Activated naive CD4-positive, alpha-beta T cell treated with anti-CD3 and anti-CD28 coated beads, Interleukin-2, amount 50 U/mL, for 72 hours (primary cell): ENCODE measurements at regions not wholly inside any gene's neighbourhood (a gene's known extent, or its start where the extent isn't known, plus 50 kb on each side); places are given as distances from the start of the nearest gene placed in this dataset.

Experiments
- ATAC-seq, 2 donors: fragments of 150-1000 bp; cut with Tn5 transposase; 2 replicates each; pipeline ENCODE4 v1.10.0; 2021; ENCODE audit warnings: mild to moderate bottlenecking in 2 of 2, moderate library complexity in 2 of 2
- DNase-seq, 2 donors: peaks; one replicate each; pipeline ENCODE4 v3.0.0; 2021 to 2022; ENCODE audit warnings: low spot score in 2 of 2
- H3K27ac Mint-ChIP-seq, 2 donors: one replicate each; pipeline ENCODE4 v1.8.0; 2022; ENCODE audit warnings: mild to moderate bottlenecking in 2 of 2, mixed read lengths in 2 of 2
- H3K36me3 Mint-ChIP-seq, 2 donors: one replicate each; pipeline ENCODE4 v1.8.0; 2022; ENCODE audit warnings: mixed read lengths in 2 of 2
- H3K9me3 Mint-ChIP-seq, 2 donors: one replicate each; pipeline ENCODE4 v1.8.0; 2022; ENCODE audit warnings: mixed read lengths in 2 of 2

DNA sequence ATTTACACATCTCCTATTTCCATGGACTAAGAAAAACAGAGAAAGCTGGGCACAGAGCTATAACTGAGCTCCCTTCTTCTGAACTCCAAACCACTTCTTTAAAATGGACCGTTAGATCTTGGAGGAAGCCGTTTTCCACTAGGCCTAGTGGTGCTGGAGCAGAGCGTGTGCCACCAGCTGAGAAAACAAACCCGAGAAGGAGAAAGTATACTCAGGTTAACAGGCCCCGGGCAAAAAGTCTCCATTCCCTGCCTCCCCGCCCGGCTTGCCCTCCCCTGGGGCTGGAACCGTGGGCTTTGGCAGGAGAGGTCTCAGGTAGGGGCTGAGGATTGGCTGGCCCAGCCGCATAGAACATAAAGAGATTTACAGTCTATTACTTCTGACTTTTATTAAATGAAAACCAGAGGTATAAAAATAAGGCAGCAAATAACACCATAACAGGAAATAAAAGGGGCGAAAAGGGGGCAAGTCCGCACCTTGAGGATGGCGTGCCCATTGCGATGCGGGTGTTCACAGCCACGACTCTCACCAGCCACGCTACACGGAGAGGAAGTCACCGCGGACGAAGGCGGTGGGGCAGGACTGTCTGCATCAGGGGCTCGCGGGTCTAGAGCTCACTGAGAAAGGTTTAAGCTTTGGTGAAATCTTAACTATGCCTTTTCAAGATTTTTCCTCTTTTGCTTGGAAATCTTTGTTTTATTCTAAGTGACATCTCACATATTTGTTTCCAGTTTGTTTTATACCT is 191.2 kb upstream of the GMDS start:
- no peak for DNase-seq
- Mint-ChIP-seq H3K9me3 (no peaks in the 10 kb centered on the region), H3K27ac (no peak overlapping the region), H3K36me3 (no peaks in the 10 kb centered on the region)
- no peak for ATAC-seq

DNA sequence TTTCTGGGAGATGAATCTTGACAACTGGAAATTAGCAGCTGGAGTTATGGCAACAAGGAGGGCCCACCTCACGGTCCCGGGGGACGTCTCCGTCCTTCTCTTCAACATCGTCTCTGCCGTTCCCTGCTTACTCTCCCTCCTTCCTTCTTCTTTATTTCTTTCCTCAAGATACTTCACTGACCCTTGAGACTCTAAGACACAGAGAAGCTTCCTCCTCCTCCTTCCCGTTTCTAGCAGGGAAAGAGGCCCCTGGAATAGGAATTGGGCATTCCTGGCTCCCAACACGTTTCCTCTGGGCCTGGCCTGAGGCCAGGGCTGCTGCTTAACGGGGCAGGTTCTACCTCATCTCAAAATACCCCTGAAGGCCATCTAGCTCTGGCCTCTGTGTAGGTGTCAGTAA is 189.9 kb upstream of the GMDS start:
- H3K27ac Mint-ChIP-seq: no peak overlapping the region
- H3K9me3 Mint-ChIP-seq: no peaks in the 10 kb centered on the region
- no peak for DNase-seq
- no peak for ATAC-seq
- no peaks in the 10 kb centered on the region for H3K36me3 Mint-ChIP-seq

DNA sequence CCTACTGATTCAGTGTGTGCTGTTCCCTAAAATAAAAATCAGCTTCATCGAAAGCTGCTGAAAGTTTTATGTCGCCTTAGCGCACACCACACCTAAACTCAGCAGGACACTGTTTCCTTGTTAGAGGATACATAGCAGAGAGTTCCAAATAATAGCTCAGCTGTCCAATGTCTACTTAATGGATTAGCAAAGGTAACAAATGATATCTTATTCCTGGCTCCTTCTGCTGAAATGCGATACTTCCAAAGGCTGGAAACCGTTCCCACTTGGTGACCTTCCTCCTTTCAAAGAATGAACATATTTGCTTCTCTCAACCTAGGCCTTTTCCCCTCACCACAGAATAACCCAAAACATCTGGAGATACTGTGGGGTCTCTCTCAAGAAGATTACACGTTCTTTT is 189.5 kb upstream of the GMDS start:
- DNase-seq: no peak
- Mint-ChIP-seq H3K9me3 (no peaks in the 10 kb centered on the region), H3K27ac (no peak overlapping the region), H3K36me3 (no peaks in the 10 kb centered on the region)
- no peak for ATAC-seq

DNA sequence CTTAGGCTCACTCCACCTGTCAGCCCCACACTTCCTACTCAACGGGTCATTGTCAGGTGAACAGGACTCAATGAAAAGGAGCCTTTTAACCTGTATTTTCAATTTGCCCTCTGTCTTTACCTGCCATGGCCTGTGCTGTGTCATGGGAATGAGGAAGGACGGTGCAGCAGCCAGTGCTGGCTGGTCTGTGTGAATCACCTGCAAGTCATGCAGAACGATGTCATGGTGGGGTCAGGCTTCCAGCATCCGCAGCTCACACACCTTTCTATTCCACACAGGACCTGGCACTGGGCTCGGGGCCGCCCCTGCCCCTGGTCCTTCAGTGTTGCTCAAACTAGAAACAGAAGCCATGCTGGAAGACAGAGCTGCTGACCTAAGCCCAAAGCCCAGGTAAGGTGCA is 188.7 kb upstream of the GMDS start:
- no peak for ATAC-seq
- no peak for DNase-seq
- Mint-ChIP-seq H3K9me3 (no peaks in the 10 kb centered on the region), H3K36me3 (no peaks in the 10 kb centered on the region), H3K27ac (no peak overlapping the region)

DNA sequence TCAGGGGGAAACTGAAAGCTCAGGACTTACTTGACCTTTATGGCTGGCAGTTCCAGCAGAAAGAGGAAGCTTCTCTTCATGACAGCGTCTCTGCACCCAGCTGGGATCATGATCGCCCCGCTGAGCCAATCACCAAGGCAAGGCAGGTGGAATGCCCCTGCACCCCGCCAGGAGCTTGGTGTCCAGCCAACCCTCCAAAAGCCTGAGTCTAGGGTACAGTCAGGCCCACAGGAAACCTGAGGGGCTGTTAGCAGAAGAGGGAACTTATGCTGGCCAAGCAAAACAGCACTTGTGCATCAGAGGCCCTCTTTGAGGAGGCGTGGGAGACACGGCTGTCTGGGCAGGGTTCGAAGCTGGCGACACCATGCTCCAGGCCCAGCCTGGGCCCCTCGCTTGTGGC is 188.3 kb upstream of the GMDS start:
- H3K27ac Mint-ChIP-seq: no peak overlapping the region
- no peaks in the 10 kb centered on the region for H3K9me3 Mint-ChIP-seq
- DNase-seq (no peak), ATAC-seq (no peak)
- H3K36me3 Mint-ChIP-seq: no peaks in the 10 kb centered on the region

DNA sequence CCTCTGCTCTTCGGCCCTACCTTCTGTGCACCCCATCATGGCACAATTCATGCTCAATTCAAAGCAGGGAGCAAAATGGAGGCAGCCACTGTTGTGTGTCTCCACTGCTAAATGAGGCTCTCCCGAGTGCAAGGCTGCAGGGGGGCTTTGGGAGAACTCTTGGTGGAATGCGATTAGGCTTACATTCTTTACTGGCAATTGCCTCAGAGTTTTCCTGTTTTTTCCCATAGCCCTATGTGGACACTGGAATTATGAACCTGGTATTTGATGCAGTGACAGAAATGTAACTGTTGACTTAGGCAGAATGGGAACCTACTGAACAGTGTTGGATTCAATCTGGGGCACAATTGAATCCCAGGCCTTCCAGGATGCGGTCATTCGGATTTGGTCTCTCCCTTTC is 187.9 kb upstream of the GMDS start:
- no peaks in the 10 kb centered on the region for H3K9me3 Mint-ChIP-seq
- DNase-seq (no peak), ATAC-seq (no peak)
- H3K36me3 Mint-ChIP-seq: no peaks in the 10 kb centered on the region
- H3K27ac Mint-ChIP-seq: no peak overlapping the region

DNA sequence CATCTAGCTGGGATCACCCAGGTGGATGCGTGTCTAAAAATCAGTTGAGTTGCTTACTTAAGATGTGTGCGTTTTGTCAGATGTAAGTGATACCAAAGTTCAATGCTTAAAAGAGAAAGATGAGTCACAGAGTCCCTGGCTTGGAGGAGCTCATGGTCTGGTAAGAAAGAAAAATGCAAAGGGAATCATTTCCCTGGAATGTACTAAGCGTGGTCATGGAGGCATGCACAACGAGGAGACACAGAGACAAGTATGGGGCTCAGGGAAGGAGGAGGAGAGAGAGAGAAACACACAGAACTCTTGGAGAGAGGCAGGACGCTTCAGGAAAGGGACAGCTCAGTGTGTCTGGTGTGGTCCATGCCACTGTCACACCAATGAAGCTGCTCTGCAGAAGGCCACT is 186.9 kb upstream of the GMDS start:
- Mint-ChIP-seq H3K9me3 (no peaks in the 10 kb centered on the region), H3K36me3 (no peaks in the 10 kb centered on the region), H3K27ac (no peak overlapping the region)
- DNase-seq (no peak), ATAC-seq (no peak)

DNA sequence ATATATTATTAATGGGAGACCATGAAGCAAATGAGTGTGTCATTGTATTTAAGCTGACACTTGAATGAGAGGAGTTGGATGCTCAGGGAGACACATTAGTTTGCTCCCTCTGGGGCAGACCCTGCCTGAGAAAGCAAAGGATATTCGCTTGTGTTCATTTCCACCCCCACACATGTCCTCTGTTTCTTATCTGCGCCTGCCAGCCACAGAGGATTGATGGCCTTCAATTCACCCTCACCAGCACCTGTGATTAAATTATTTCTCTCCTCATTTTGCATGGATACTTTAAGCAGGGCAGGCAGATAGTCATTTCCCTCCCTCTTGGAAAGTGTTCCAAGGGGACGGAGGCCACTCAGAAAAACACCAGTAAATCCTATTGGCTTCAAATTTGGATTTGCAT is 185.2 kb upstream of the GMDS start:
- Mint-ChIP-seq H3K9me3 (no peaks in the 10 kb centered on the region), H3K27ac (no peak overlapping the region), H3K36me3 (peaks cover 0 to 1% of the 10 kb centered on the region in 2 donors)
- DNase-seq (no peak), ATAC-seq (no peak)

DNA sequence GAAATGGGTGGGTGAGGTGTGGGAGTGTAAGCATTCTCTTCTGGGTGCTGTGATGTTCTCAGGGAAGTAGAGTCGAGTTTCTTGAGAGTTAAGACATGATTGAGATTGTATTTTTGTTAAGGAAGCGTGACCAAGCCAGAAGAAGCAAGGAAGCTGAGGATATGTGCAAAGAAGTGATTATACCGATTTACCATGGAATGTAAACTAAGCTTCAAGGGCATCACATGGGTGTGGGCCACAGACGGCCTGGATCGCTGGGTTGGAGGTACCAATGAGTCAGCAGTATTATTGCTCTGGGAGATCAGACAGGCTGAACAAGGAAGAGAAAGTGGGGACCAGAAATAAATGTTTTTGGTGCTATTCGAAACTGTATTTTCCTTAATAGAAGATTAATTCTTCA is 184.1 kb upstream of the GMDS start:
- no peak overlapping the region for H3K27ac Mint-ChIP-seq
- ATAC-seq (no peak), DNase-seq (no peak)
- peaks cover 0 to 6% of the 10 kb centered on the region in 2 donors for H3K36me3 Mint-ChIP-seq
- H3K9me3 Mint-ChIP-seq: no peaks in the 10 kb centered on the region

DNA sequence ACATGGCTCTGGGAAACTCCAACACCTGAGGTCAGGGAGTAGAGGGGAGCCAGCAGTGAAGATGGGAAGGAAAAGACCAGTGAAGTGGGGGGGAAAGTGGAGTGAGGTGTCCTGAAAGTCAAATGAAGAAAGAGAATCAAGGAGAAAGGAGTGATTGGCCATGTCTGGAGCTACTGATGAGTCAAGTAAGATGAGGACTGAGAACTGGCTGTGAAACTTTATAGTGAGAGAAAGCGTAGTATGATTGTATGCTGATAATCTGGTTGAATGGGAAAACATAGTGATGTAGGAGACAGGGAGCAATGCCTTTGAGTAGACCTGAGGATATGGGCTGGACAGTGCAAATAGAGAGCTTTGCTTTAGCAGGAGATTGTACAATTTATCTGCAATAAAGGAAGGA is 183.6 kb upstream of the GMDS start:
- H3K36me3 Mint-ChIP-seq: peaks cover 0 to 6% of the 10 kb centered on the region in 2 donors
- no peaks in the 10 kb centered on the region for H3K9me3 Mint-ChIP-seq
- ATAC-seq (no peak), DNase-seq (no peak)
- no peak overlapping the region for H3K27ac Mint-ChIP-seq

DNA sequence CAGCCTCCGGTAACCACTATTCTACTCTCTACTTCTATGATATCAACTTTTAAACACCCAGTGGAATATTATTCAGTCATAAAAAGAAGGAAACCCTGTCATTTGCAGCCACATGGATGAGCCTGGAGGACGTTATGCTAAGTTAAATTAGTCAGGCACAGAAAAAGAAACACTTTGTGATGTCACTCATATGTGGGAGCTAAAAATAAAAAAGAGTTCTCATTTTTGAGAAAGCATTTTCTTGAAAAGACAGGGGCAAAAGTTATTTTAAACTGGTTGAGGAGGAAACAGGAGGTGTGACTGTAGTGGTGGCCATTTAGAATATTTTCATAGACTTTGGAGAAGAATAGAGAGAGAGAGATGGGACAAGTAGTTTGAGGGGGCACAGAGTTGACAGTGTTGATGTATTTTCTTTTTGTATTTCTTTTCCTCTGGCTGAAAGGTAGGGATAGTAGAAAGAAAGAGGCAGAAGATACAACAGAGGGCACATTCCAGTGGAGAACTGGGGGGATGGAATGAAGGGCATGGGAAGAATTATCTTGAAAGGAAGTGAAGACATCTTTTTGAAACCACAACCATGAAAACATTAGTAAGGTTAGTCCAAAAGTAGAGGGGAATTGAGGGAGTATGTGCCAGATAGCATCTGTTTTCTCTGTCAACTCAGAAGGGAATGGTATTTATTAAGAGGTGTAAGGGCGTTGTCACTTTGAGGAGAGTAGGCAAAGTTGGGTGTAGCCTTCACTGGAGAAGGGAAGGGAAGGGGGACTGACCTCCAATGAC is 181.3 kb upstream of the GMDS start:
- no peak overlapping the region for H3K27ac Mint-ChIP-seq
- H3K9me3 Mint-ChIP-seq: no peaks in the 10 kb centered on the region
- DNase-seq (no peak), ATAC-seq (no peak)
- H3K36me3 Mint-ChIP-seq: peaks cover 0 to 6% of the 10 kb centered on the region in 2 donors

DNA sequence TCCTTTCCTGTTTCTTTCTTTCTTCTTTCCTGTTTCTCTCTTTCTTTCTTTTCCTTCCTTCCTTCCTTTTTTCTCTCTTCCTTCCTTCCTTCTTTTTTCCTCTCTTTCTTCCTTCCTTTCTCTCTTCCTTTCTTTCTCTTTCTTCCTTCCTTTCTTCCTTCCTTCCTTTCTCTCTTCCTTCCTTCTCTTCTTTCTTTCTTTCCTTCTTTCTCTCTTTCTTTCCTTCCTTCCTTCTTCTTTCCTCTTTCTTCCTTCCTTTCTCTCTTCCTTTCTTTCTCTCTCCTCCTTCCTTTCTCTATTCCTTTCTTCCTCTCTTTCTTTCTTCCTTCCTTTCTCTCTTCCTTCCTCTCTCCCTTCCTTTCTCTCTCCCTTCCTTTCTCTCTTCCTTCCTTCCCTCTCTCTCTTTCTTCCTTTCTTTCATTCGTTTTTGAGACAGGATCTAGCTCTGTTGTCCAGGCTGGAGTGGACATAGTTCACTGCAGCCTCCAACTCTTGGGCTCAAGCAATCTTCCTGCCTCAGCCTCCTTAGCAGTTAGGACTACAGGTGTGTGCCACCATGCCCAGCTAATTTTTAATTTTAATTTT is 170.8 kb upstream of the GMDS start:
- H3K27ac Mint-ChIP-seq: no peak overlapping the region
- H3K36me3 Mint-ChIP-seq: no peaks in the 10 kb centered on the region
- ATAC-seq: no peak
- no peak for DNase-seq
- peaks cover 0 to 5% of the 10 kb centered on the region in 2 donors for H3K9me3 Mint-ChIP-seq

DNA sequence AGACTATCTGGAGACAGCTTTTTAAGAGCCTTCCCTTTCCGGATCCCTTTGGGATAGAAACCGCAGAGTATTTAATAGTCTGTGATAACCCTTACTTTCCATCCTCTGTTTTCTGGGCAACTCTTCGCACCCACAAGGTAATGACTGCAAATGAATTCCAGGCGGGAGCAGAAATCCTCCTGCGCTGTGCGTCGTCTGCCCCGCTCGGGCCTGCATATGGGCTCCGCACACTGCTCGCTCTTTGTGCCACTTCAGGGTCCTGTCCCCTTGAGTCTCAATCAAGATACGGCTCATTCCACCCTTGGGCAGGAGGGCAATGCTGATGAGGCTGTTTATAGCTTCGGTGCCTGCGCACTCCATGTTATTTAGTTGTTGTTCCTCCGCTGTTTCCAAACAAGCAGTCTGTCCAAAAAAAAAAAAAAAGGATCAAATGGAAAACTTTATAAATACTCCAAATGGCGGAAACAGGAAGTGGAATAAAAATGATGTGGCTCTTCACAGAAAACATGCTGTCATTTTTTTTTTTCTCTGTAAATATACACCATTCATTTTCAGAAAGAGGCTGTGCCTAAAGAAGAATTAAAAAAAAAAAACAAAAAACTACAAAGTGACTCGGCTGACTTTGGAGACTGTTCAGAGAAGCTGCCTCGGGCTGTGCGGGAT is 169.6 kb upstream of the GMDS start:
- Mint-ChIP-seq H3K9me3 (peaks cover 0 to 5% of the 10 kb centered on the region in 2 donors), H3K36me3 (no peaks in the 10 kb centered on the region), H3K27ac (no peak overlapping the region)
- ATAC-seq (no peak), DNase-seq (no peak)

DNA sequence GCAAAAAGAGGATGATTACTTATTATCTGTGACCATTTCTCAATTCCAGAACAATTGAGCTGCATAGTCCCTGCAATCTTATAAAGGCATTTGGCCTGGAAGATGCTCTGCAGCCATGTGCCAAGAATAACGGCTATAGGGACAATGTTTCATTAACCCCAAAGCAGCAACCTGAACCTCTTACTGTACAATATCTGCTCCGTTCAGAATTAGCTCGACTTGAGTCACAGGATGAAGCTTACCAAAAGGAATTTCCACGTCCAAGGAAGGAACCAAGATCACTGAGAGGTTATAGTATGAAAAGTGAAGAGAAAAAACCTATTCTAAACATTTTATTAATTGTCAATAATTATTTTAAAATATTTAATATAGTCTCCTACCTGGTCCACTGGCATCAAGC is 167.3 kb upstream of the GMDS start:
- Mint-ChIP-seq H3K9me3 (peaks cover 0 to 5% of the 10 kb centered on the region in 2 donors), H3K36me3 (no peaks in the 10 kb centered on the region), H3K27ac (no peak overlapping the region)
- DNase-seq (no peak), ATAC-seq (no peak)

DNA sequence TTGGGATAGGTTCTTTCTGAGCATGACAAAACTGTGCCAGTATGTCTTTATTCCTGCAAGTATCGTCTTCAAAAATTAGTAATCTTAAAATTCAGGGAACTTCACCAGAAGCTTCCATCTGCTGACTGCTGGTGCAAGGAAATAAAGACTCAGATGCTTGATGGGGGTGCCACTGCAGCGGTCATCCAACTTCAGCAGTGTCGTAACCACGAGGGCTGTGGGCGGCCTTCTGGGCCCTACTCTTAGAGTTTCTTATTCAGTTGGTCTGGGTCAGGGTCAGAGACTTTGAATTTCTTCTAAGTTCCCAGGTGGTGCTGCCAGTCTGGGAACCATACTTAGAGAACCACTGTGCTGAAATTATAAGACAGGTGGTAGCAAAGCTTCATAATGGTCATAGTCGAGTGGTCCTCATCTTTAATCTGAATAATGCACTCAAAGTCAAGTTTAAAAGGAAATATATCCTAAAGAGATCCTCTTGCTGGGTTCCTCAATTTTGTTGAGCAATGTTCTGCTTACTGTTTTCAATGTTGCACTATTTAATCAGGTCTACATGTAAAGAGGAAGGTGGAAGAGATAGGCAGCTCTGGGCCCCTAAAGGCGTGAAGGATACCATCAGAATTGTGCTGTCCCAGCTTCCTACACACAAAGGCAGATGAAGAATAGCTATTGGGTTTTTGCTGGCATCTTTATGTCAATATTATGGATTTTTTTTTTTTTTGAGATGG is 165.4 kb upstream of the GMDS start:
- DNase-seq (no peak), ATAC-seq (no peak)
- no peaks in the 10 kb centered on the region for H3K36me3 Mint-ChIP-seq
- no peaks in the 10 kb centered on the region for H3K9me3 Mint-ChIP-seq
- H3K27ac Mint-ChIP-seq: no peak overlapping the region

DNA sequence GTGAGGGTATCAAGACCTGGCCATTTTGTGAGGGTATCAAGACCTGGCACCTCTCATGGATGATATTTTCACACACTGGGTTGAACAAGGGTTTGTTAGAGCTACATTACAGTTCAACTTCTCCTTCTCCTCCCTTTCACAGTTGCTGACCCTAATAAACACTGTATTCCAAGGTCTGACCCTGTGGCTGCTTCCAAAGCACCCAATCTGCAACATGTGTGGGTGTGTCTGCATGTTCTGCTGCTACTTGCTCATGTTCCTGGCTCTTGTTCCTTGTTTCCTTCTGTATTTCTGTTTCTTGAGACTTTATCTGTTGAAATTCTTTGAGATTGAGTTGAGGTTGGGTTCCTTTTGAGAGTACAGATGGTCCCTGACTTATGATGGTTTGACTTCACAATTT is 162.1 kb upstream of the GMDS start:
- DNase-seq (no peak), ATAC-seq (no peak)
- H3K36me3 Mint-ChIP-seq: no peaks in the 10 kb centered on the region
- H3K9me3 Mint-ChIP-seq: no peaks in the 10 kb centered on the region
- no peak overlapping the region for H3K27ac Mint-ChIP-seq
